ENCODE measurements at regions not wholly inside any gene's neighbourhood (a gene's known extent, or its start where the extent isn't known, plus 50 kb on each side); places are given as distances from the start of the nearest gene placed in this dataset.
"Not testable (repeated sequence)": the region's sequence is repeated elsewhere in the genome, so short reads cannot be mapped to it uniquely, and the experiment has no call there.

- TF ChIP-seq CTCF, POLR2A (IDR thresholded peaks at IDR 0.05): not testable (repeated sequence)
These were observed 1356.2 kb downstream of the CDH12 start for GRCh38 chr5:21496926-21497325.

All from stomach (tissue), 4 donors.